SH-SY5Y (cell line): ENCODE measurements at regions not wholly inside any gene's neighbourhood (a gene's known extent, or its start where the extent isn't known, plus 50 kb on each side); places are given as distances from the start of the nearest gene placed in this dataset.

Experiments
- GATA2 ChIP-seq: IDR thresholded peaks from 2 replicates; pipeline ENCODE4 v1.6.1; 2011; ENCODE audit warnings: mild to moderate bottlenecking, low read depth, low read length
- GATA3 ChIP-seq: IDR thresholded peaks from 2 replicates; pipeline ENCODE4 v1.6.1; 2011; ENCODE audit warnings: low read depth, mild to moderate bottlenecking, low read length, moderate library complexity

DNA sequence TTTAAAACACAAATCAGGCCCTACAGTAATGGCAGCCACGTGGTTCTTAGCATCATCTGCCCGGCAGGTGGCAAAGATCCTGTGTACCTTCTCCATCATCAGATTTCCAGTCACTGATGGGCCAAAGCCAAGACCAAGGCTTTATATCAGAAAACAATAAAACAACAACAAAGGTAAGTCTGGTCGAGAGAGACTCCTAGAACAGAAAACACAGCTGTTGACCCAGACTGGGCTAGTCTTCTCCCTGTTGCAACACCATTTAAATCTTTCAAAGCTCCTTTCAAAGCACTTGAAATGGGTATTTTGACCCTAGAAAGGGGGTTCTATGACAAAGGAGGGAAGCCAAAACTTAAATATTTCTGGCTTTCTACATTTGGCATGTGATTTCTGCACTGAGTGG is 285.6 kb downstream of the IPMK start:
- TF ChIP-seq GATA2: no peak
- TF ChIP-seq GATA3: no peak
